ENCODE measurements at regions not wholly inside any gene's neighbourhood (a gene's known extent, or its start where the extent isn't known, plus 50 kb on each side); places are given as distances from the start of the nearest gene placed in this dataset.
"Not testable (repeated sequence)": the region's sequence is repeated elsewhere in the genome, so short reads cannot be mapped to it uniquely, and the experiment has no call there.

- TF ChIP-seq CTCF (IDR thresholded peaks at IDR 0.05 in 4 of 5, conservative IDR thresholded peaks at IDR 0.05 in 1 of 5); POLR2A (IDR thresholded peaks at IDR 0.05): not testable (repeated sequence)
Observed at GRCh38 chr9:43139349-43139748, 955.9 kb downstream of the SPATA31A6 start.

Data from gastrocnemius medialis (tissue), 4 donors.